Epithelial cell of esophagus (primary cell): ENCODE measurements at regions not wholly inside any gene's neighbourhood (a gene's known extent, or its start where the extent isn't known, plus 50 kb on each side); places are given as distances from the start of the nearest gene placed in this dataset.
"Not testable (repeated sequence)": the region's sequence is repeated elsewhere in the genome, so short reads cannot be mapped to it uniquely, and the experiment has no call there.

ENCODE experiments used
- DNase-seq: peaks from one replicate; pipeline ENCODE4 v3.0.0; 2010; ENCODE audit warnings: low read depth
- H3K4me3 ChIP-seq: 2 replicates; pipeline ENCODE4 v1.5.1; 2011; ENCODE audit warnings: mild to moderate bottlenecking, low read length, control low read depth
- CTCF ChIP-seq: IDR thresholded peaks from 2 replicates; pipeline ENCODE4 v1.5.1; 2011; ENCODE audit warnings: low read depth, mild to moderate bottlenecking, low read length, control low read depth, inconsistent platforms; ENCODE audit not compliant: insufficient read depth; ENCODE audit errors: missing control alignments

GRCh38 chr7:113751547-113751946 is 167.3 kb downstream of the PPP1R3A start:
- no peak for DNase-seq
- H3K4me3 ChIP-seq: no peak overlapping the region
- no peak for TF ChIP-seq CTCF

GRCh38 chr7:113748385-113748784 is 170.4 kb downstream of the PPP1R3A start:
- not testable (repeated sequence) for H3K4me3 ChIP-seq, DNase-seq

- DNase-seq, H3K4me3 ChIP-seq: not testable (repeated sequence)
Observed at GRCh38 chr7:113742946-113743431, 175.8 kb downstream of the PPP1R3A start.

- TF ChIP-seq CTCF: no peak
- no peak overlapping the region for H3K4me3 ChIP-seq
- DNase-seq: no peak
Observed at GRCh38 chr7:113742377-113742776, 176.4 kb downstream of the PPP1R3A start.

- H3K4me3 ChIP-seq: no peak overlapping the region
- no peak for TF ChIP-seq CTCF
- peak; percentile 11 for DNase-seq
Observed at GRCh38 chr7:113731571-113731970, 187.2 kb downstream of the PPP1R3A start.

- DNase-seq: peak; percentile 70
- H3K4me3 ChIP-seq: no peak overlapping the region
- TF ChIP-seq CTCF: no peak
Observed at GRCh38 chr7:113730309-113730955, 188.4 kb downstream of the PPP1R3A start.

- no peak for TF ChIP-seq CTCF
- H3K4me3 ChIP-seq: no peak overlapping the region
- no peak for DNase-seq
Observed at GRCh38 chr7:113727486-113727885, 191.3 kb downstream of the PPP1R3A start.

- no peak for TF ChIP-seq CTCF
- no peak for DNase-seq
- H3K4me3 ChIP-seq: no peak overlapping the region
Observed at GRCh38 chr7:113722006-113722405, 196.8 kb downstream of the PPP1R3A start.
